Spleen (tissue), 7 donors: ENCODE measurements at regions not wholly inside any gene's neighbourhood (a gene's known extent, or its start where the extent isn't known, plus 50 kb on each side); places are given as distances from the start of the nearest gene placed in this dataset.
"Not testable (repeated sequence)": the region's sequence is repeated elsewhere in the genome, so short reads cannot be mapped to it uniquely, and the experiment has no call there.

Source experiments
- CTCF ChIP-seq, 11 experiments: fragments of 200-600 bp in 7 of 11; fragments of 450-650 bp in 4 of 11; sonication (generic) in 4 of 11; IDR thresholded peaks in 8 of 11; conservative IDR thresholded peaks in 3 of 11; 1 replicate in 7 of 11; 2 replicates in 4 of 11; pipeline versions ENCODE4 v1.4.0 to v1.8.0; 2016 to 2021; ENCODE audit warnings: antibody characterized with exemption in 11 of 11, inconsistent platforms in 4 of 11, mild to moderate bottlenecking in 1 of 11
- POLR2A ChIP-seq, 3 donors: fragments of 450-650 bp; IDR thresholded peaks; one replicate each; pipeline ENCODE4 v1.5.1; 2017; ENCODE audit warnings: antibody characterized with exemption in 3 of 3, mild to moderate bottlenecking in 1 of 3
- donor health status: DM: no; HTN: no; CAD: no; lungs with moderate emphysema.
- donor health status: DM: no; HTN: no; CAD: no.
- donor health status: DM: no; HTN: no; CAD: no.

- TF ChIP-seq CTCF (IDR thresholded peaks at IDR 0.05 in 8 of 11, conservative IDR thresholded peaks at IDR 0.05 in 3 of 11); POLR2A (IDR thresholded peaks at IDR 0.05): not testable (repeated sequence)
Observed at GRCh38 chr2:111383311-111383710, 262.6 kb downstream of the BCL2L11 start.
